GM21717 (cell line): ENCODE measurements at regions not wholly inside any gene's neighbourhood (a gene's known extent, or its start where the extent isn't known, plus 50 kb on each side); places are given as distances from the start of the nearest gene placed in this dataset.

Experiments
- ATAC-seq: cut with Tn5 transposase; IDR thresholded peaks from one replicate; pipeline ENCODE4 v1.9.1; 2021; ENCODE audit warnings: mild to moderate bottlenecking, moderate library complexity; ENCODE audit not compliant: unreplicated experiment

DNA sequence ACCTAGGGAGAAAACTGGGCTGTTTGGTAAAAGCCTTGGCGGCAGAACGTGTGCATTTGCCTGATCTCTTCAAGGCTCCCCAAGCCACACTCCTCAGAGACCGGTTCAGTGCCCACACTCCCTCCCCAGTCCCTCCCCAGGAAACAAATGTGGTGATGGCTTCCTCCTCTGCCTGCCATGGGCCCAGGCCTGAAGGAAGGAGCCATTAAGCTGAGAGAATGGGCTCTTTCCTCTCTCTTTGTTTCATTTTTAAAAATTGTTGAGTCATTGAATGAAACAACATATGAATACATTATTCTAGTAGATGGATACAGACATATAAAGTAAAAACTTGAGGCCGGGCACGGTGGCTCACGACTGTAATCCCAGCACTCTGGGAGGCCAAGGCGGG lies 50.6 kb upstream of the YWHAQ start:
- ATAC-seq: no peak

DNA sequence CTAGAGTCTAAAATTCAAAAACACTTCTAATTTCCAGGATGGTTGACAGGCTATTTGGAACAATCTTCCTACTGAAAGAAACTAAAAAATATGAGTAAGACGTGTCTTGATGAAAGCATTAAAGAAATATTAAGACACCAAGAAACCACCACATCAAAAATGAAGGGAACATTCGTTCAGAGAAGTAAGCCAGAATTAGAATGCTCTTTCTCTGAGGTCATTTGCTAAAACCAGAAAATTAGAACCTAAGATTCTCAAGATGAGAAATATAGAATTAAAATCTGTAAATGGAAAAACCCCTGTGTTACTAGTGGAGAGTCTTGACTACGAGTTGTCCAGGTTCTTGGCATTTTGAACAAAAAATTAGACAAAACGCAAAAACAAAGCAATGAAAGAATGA lies 54.8 kb upstream of the YWHAQ start:
- no peak for ATAC-seq

DNA sequence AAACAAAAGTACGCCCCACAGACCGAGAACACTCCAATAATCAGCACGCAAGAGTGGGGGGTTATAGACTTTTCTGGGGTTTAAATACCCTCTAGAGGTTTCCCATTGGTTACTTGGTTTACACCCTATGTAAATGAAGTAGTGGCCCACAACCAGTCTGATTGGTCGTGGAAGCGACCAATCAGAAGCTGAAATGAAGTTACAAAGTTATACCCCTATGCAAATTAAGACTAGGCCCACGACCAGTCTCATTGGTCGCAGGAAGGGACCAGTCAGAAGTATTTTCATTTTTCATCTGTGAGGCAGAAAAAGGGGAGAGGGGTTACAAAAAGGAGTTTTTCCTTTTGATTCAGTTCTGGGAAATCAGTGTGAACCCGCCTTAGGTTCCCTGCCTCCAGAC lies 55.3 kb upstream of the YWHAQ start:
- no peak for ATAC-seq

DNA sequence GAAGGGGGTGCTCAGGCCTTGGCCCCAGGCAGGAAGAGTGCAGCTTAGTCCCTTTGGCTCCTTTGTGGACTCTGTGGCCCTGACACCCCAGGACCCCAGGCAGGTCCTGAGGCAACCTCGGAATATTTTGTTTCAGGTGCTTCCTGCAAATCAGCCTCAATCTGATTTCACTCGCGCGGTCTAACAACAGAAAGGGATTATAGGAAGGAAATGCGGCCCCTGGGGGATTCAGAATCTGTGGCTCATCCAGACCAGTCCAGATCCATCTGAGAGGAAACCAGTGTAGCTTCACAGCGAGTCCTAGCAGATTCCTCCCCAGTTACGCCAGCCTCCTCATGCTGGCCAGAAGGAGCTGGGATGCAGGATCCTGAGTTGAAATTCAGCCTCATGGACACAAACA lies 59.5 kb upstream of the YWHAQ start:
- ATAC-seq: no peak

DNA sequence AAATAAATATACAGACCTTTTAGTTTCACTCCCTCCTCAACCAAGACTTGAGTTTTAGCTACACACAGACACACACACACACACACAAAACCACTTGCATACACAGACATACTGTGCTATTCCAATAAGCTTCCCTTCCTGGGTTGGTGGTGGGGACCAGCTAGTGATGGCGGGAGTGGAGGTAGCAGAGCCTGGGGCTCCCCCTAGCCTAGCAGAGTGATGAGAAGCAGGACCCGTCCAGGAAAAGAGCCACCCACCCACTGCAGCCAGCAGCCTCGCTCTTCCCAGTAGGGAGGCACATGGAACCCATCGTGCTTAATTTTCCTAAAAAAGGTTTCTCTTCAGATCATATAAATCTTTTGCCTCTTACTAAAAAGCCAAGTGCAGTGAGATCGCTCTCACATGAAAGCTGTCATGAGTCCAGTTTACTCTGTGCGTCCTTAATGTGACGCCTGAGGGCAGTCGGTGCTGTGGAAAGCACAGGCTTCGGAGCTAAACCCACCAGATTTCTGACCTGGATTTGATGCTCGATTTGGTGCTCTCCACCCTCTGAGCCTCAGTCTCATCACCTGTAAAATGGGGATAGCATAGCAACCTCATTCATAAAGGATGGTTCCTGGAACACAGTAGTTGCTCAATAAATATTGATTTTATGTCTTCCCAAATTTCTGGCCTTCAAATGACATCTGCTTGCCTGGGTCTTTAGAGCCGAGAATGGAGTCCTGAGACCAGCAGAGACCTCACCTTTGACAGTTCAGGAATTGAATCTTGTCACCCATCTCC lies 60.1 kb upstream of the YWHAQ start:
- ATAC-seq: no peak

DNA sequence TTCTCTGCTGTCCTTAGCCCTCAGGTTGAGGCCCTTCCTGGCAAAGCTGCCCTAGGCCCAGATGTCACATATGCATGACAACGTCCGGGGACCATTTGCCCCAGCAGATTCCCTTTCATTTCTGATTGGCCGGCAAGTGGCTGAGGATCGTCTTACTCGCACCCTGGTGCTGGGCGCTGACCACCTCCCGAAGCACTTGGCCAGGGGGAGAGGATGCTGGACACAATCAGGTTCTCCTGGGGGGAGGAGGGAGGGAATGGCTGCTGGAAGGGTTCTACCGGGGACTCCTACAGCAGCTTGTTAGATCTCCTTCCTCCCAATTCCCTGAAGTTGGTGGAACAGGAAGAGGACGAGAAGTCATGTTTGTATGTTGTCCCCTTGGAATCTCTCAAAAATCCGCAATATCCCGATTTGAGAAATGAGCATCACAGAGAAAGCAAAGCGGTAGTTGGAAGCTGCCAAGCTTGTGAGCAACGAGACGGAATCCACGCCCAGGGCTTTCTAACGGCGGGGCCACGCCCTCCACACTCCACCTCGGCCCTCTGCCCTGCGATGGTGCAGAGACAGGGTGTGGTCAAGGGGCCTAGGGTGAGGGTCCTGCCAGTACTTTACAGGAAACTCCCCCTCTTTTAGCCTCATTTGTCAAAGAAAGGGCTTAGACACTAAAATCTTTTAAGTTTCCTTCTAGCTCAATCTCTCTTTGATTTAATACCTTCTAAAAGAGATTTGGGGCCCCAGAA lies 61.8 kb upstream of the YWHAQ start:
- ATAC-seq: no peak

DNA sequence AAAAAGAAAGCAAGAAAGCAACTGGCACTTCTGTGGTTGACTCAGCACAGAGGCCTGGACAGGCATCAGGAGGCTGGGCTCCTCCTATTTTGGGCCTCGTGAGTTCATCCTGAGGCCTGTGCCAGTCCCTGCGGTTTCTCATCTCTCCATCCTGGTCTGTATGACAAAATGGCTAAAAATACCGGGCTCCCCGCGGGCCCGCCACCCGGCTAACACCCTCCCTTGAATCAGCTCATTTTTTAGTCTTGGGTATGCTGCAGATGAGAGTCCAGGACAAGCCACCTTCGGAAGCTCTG lies 62.3 kb upstream of the YWHAQ start:
- no peak for ATAC-seq

DNA sequence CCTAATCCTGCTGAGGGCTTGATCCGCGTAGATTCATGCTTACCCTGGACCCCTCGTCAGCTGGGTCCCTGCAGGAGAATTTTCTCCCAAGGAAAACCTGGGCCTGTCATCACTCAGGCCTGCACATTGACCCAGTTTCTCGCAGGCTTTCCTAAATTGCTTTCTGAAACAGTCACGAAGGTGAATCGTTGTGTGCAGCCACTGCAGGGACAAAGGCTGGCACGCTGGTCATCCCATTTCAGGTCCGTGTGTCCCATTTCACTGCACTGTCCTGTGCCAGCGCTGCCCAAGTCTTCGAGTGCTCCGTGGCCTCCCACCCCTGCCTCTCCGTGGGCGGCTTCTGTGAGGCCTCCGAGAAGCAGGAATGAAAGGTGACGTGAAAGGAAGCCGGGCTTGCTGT lies 62.8 kb upstream of the YWHAQ start:
- no peak for ATAC-seq

DNA sequence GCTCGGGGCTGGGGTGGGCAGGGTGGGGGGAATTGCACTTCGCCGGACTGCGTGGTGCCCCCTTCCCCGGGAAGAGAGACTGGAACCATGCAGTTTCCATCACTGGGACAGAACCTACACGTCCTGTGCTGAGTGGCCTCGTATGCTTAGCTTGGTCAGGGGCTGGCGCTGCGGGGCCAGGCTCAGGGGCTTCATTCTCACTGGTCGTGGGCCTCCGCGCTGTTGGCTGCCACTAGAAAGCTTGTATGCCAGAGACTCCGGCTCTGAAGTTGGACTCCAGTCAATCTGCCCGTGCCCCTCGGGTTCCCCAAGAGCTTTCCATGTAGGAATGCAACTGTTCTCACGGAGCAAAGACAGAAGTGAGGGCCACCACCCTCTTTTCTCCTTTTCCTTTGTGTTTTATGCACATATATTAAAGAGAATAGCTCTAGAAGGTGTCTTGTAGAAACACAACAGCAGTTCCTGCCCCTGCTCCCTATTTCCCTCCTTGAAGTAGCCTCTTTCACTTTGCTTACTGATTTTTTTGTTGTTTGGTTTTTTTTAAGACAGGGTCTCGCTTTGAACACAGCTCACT lies 64.0 kb upstream of the YWHAQ start:
- ATAC-seq: no peak

DNA sequence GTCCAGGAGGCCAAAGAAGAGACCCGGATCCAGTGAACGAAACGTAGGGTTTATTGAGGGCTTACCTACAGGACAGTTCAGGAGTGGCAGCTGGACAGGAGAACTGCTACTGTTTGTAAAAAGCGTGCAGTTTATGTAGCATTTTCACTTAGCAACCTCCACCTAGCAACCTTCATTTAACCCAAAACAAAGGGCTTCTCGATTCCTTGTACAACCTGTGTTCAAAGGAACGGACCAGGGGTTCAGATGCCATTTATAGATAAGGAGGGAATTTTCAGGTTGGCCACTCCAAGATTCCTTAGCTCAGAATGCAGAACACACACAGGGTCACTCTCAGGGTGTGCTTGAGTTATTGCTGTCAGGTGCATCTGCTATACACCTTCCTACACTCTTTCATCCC lies 65.1 kb upstream of the YWHAQ start:
- ATAC-seq: no peak

DNA sequence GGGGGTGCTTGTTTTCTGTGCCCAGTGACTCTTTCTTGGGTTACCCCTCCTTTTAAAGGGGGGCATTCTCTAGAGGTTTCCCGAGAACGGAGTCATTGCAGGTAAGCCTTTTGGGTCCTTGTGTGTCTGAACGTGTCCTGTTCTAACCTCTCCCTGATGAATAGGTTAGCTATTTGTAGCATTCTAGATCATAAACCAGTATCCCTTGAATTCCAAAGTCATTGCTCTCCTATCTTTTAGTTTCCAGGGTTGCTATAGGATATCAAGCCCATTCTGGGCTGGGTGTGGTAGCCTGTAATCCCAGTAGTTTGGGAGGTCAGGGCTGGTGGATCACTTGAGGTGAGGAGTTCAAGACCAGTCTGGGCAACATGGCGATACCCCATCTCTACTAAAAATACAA lies 65.9 kb upstream of the YWHAQ start:
- ATAC-seq: no peak

DNA sequence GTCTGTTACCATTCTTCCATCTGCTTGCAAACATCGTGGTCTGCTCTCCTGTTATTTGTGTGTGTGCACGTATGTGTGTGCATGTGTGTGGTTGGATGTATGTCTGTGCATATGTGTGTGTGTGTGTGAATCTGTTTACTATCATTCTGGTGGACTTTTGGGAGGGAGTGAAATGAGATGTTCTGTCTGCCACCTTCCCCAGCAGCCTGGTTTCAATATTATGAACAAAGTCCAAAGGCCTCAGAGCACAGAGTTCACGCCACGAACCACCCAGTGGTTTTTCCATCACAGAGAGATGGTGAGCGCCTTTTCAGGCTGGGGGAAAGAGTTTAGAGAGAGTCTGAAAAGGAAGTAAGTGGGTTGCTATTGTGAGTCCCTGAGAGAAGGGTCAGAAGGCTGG lies 67.1 kb upstream of the YWHAQ start:
- no peak for ATAC-seq

DNA sequence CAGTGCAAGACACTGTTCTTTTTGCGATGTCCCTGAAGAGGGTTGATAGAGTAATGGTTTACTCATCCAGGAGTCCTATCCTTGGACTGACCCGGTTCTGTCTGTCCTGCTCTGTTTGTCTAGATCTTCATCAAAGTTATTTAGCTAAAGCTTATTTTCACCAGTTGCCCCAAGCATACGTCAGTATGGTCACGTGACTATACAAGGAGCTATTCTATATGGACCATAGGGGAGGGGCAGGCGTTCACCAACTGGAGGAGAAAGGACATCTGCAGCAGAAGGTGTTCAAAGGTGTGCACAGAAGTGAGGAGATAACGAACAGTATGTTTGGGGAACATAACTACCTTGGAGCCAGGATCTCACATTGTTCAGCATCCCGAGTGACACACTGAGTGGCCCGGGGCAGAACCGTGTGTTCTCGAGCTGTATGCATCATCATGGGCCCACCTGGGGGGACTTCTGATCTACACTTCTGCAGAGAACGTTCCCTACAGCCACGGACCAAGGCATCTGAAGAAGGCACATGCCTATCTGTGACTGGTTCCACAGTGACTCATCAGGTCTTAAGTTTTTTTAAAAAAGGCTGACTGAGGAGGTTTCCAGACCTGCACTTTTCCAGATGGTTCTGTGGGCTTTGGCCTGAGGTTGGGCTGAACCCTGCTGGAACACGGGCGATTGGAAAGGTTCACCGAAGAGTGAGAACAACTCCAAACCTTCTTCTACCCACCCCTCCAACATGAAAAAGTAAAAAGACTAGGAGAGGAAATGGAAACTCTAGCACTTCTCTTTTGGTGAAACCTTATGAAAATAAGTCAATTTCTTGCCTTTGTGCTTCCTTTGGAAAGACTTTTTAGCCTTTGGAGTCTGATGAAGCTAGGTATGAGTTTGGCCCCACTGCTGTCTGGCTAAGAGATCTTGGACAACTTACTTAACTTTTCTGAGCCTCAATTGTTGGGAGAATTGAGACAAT lies 68.6 kb upstream of the YWHAQ start:
- no peak for ATAC-seq

DNA sequence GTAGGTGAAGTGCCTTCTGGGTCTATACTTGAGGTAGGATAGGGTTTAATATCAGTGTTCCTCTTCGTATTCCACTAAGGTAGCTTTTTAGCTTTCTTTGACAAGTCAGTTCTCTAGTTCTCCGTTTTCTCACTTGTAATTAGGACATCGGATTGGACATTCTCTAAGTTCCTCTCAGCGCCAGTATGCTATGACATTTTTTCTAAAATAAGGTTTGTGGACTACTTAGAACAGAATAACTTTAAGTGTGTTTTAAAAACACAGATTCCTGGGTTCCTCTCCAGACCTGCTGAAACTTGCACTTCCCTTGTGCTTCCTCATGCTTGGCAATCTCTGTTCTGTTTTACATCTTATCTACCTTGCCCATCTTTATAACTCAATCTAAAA lies 69.3 kb upstream of the YWHAQ start:
- ATAC-seq: no peak

DNA sequence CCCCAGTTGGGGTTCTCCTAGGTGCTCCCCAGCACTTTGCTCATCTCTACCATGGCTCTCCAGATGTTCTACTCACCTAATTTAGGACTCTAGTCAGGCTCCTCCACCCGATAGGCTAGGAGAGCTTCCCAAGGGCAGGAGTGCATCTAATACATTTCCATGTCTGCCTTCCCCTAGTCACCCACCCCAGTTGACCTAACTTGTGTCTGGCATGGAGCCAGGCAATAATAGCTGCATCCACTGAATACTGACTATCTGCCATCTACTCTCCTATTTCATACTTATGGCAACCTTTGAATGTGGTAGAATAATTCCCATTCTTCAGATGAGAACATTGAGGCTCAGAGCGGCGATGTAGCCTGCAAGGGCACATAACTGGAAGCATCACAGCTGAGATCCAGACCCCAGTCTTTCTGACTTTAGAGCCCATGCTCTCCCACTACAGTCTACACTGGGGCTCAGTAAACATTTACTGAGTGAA lies 71.8 kb upstream of the YWHAQ start:
- no peak for ATAC-seq

DNA sequence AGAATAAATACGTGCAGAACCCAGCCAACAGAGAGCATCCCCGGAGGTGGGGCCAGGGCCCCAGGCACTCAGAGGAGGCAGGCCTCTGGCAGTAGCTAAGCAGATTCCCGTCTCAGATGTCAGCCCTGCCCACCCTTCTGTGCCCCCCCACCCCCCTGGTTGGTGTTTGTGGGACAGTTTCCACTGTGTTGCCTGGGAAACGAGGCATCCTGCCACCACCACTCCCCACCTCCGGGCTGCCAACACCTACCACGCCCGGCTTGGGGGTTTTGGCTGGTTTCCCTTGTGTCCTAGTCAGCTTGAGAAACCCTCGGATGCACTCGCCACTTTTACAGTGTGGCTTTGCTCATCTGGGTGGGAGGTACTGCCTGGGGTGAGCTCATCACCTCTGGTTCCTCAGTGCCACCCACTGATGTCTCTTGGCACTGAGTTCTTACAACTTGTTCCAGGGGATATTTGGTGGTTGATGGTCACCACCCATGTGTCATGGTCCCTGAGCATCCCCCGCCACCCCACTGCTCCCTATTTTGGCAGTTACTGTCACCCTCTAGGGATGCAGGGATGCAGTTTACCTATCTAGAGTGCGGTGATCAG lies 72.4 kb upstream of the YWHAQ start:
- ATAC-seq: no peak

DNA sequence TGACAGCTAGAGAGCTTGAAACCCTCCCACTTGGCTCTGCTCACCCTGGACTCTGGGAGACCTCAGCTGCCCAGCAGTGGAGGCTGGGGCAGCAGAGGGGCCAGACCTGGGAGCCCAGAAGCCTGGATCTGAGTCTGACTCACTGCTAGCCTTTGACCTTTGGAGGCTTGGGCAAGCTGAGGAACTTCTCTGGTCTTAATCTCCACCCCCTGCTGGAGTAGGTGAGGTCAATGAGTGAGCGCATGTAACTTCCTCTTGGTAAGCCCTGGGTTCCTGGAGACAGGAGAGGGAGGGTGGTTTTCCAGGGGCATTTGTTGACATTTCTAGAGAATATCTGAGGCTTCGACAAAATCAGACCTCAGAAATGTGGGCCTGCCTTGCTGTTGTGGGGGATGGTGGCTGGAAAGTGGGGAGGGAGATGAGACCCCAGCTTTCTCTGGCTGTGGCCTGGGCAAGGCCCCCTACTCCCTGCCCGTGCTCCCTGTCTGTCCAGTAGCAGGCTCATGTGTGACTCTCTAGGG lies 73.0 kb upstream of the YWHAQ start:
- no peak for ATAC-seq

DNA sequence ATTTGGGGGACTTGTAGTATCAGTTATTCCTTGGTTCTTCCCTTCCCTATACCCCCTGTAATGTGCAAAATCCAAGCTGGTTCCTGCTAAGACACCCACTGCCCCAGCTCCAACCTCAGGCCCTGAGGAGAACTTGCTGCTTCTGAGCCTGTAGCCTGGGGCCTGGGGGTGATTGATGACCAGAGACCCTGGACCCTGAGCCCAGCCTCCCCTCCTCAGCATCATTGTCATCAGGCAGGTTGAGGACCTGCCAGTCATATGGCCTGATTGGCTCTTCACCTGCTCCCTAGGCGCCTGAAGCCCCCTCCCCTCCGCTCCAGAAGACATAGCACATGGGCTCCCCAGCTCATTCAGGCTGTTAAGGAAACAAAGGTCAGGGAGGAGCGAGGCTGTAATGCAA lies 73.8 kb upstream of the YWHAQ start:
- ATAC-seq: no peak

DNA sequence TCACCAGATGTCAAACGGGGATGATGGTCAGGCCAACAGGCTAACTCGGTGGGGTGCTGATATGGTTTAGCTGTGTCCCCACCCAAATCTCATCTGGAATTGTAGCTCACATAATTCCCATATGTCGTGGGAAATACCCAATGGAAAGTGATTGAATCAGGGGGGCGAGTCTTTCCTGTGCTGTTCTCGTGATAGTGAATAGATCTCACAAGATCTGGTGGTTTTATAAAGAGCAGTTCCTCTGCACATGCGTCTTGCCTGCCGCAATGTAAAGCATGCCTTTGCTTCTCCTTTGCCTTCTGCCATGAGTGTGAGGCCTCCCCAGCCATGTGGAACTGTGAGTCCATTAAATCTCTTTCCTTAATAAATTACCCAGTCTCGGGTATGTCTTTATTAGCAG lies 74.4 kb upstream of the YWHAQ start:
- no peak for ATAC-seq

DNA sequence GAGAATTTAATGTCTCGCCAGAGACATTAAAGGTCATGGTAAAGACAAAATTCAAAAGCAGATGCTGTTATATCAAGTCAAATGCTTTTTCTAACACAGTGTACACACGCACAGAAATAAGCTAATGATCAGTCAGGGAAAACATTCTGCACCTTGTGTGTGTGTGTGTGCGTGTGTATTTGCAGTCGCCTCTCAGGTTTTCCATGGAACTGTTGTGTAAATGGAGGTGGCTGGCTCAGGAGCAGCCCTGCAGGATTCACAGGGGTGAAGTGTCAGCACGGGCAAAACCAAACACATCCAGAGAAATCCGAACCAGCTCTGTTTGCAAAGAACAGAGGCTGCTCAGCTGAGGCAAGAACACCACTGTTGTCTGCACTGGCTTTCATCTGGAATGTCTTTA lies 76.2 kb upstream of the YWHAQ start:
- ATAC-seq: no peak
